T-helper 9 cell (primary cell): ENCODE measurements at regions not wholly inside any gene's neighbourhood (a gene's known extent, or its start where the extent isn't known, plus 50 kb on each side); places are given as distances from the start of the nearest gene placed in this dataset.

Source experiments
- DNase-seq: peaks from one replicate; pipeline ENCODE4 v3.0.0-alpha.2; 2020

GRCh38 chr6:14681699-14682487 is 564.0 kb upstream of the JARID2 start:
- DNase-seq, result no peak

GRCh38 chr6:14682812-14683211 is 563.1 kb upstream of the JARID2 start:
- no peak for DNase-seq

GRCh38 chr6:14689639-14690038 is 556.2 kb upstream of the JARID2 start:
- no peak for DNase-seq

- DNase-seq, result no peak
Measured at GRCh38 chr6:14690120-14691056, 555.5 kb upstream of the JARID2 start.

GRCh38 chr6:14692208-14692607 is 553.7 kb upstream of the JARID2 start:
- DNase-seq, result no peak

- no peak for DNase-seq
Measured at GRCh38 chr6:14693301-14694192, 552.3 kb upstream of the JARID2 start.

- no peak for DNase-seq
Measured at GRCh38 chr6:14694308-14694707, 551.6 kb upstream of the JARID2 start.

- DNase-seq, result no peak
Measured at GRCh38 chr6:14695579-14695978, 550.3 kb upstream of the JARID2 start.

- DNase-seq, result no peak
Measured at GRCh38 chr6:14696367-14696766, 549.5 kb upstream of the JARID2 start.

GRCh38 chr6:14697427-14697826 is 548.4 kb upstream of the JARID2 start:
- DNase-seq, result no peak

- no peak for DNase-seq
Measured at GRCh38 chr6:14699803-14700601, 545.9 kb upstream of the JARID2 start.

- no peak for DNase-seq
Measured at GRCh38 chr6:14701946-14702345, 543.9 kb upstream of the JARID2 start.

GRCh38 chr6:14702678-14703077 is 543.2 kb upstream of the JARID2 start:
- no peak for DNase-seq

GRCh38 chr6:14703586-14703985 is 542.3 kb upstream of the JARID2 start:
- DNase-seq, result no peak

GRCh38 chr6:14704383-14705271 is 541.2 kb upstream of the JARID2 start:
- DNase-seq, result no peak

- DNase-seq, result no peak
Measured at GRCh38 chr6:14705841-14706377, 540.0 kb upstream of the JARID2 start.

GRCh38 chr6:14706378-14706929 is 539.4 kb upstream of the JARID2 start:
- no peak for DNase-seq

- no peak for DNase-seq
Measured at GRCh38 chr6:14707276-14707675, 538.6 kb upstream of the JARID2 start.

GRCh38 chr6:14707971-14708465 is 537.9 kb upstream of the JARID2 start:
- DNase-seq, result no peak

- DNase-seq, result no peak
Measured at GRCh38 chr6:14709066-14709670, 536.7 kb upstream of the JARID2 start.
